LoVo (cell line): ENCODE measurements at regions not wholly inside any gene's neighbourhood (a gene's known extent, or its start where the extent isn't known, plus 50 kb on each side); places are given as distances from the start of the nearest gene placed in this dataset.
"Not testable (repeated sequence)": the region's sequence is repeated elsewhere in the genome, so short reads cannot be mapped to it uniquely, and the experiment has no call there.

Source experiments
- DNase-seq: peaks from one replicate; pipeline ENCODE4 v3.0.0-alpha.2; 2016; ENCODE audit warnings: low spot score

GRCh38 chr18:60062831-60063230 is 163.0 kb downstream of the PMAIP1 start:
- not testable (repeated sequence) for DNase-seq

DNA sequence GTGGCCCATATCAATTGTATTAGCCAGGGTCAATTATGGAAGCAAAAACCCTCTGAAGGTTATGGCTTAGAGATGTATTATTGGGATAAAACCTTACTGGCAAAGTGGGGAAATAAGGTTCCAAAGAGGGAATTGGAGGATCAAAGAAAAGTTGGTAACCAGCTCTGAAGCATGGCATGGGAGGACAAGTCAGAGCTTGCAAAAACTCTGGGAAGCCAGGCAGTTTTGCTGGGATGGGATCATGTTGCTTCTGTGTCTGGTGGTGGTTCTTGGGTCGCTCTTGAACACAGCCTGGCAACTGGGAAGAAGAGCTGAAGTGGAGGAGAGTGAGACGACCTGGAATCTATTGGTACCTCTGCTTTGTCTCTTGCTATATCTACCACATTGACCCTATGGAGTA is 162.6 kb downstream of the PMAIP1 start:
- no peak for DNase-seq

- no peak for DNase-seq
Observed at GRCh38 chr18:60060578-60060977, 160.8 kb downstream of the PMAIP1 start.

GRCh38 chr18:60060026-60060425 is 160.2 kb downstream of the PMAIP1 start:
- no peak for DNase-seq

GRCh38 chr18:60059216-60059615 is 159.4 kb downstream of the PMAIP1 start:
- no peak for DNase-seq

GRCh38 chr18:60053747-60054304 is 154.0 kb downstream of the PMAIP1 start:
- peak; percentile 92 for DNase-seq

GRCh38 chr18:60050821-60051220 is 151.0 kb downstream of the PMAIP1 start:
- no peak for DNase-seq

- no peak for DNase-seq
Observed at GRCh38 chr18:60049172-60049571, 149.4 kb downstream of the PMAIP1 start.

GRCh38 chr18:60047556-60047955 is 147.8 kb downstream of the PMAIP1 start:
- DNase-seq, result no peak

GRCh38 chr18:60044290-60045006 is 144.7 kb downstream of the PMAIP1 start:
- no peak for DNase-seq

DNA sequence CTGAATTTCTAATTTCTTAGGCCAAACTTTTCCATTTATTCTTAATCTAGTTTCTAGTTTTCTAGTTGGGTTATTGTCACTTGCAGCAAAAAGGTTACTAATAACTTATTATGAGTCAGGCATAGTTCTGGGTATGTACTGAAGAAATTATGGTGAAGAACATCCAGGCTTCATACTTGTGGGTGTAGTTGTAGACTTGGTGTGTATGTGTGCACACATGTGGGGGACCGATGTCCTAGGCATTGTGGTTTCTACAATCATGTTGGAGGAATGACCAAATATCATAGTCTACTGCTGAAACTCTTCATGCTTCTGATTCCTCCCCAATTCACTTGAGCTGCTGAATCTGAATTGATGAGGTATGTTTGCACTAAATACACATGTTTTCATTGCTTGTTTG is 141.2 kb downstream of the PMAIP1 start:
- DNase-seq, result no peak

DNA sequence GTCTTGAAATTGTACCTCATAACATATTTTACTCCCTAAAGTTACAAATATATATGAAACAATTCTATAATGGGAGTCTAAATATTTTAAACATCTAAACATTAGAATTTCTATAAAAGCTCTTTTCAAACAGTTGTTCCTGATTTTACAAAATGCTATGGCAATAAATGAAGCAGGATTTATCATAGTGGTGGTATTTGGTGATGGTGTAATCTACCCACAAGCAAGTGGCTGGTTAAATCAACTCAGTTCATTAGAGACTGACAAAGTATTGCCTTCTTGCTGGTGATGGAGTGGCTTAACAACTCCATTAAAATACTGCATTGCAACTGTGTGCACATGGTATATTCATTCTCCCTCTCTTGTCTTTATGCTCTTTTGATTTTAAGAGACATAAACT is 138.9 kb downstream of the PMAIP1 start:
- DNase-seq, result no peak

DNA sequence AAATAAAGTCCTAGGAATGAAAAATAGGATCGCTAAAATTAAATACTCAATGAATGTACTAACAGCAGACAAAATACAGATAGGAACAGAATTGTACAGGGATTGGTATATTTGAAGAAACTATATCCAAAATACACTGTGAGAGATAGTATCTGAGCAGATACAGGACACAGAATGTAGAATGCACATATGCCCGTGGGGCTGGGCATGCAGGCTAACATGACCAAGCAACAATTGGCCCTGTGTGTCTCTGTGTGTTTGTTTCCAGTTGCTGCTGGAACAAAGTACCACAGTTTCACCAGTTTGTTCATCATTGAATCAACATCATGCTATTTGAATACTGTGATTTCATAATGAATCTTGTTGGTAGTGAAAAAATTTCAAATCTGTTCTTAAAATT is 127.6 kb downstream of the PMAIP1 start:
- DNase-seq, result no peak

DNA sequence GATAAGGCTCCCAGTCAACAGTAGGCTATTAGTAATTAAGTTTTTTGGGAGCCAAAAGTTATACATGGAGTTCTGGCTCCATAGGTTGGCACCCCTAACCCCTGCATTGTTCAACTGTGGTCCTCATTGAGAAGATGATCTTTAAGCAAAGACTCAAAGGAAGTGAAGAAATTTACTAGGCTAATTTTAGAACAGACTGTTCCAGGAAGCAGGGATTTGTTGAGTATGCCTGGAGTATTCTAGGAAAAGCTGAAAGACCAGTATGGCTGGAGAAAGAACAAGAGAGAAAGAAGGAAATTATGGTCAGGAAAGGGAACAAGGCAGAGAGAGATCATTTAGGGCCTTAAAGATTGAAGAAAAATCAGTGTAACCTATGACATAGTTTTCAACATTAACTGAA is 125.1 kb downstream of the PMAIP1 start:
- DNase-seq, result no peak

DNA sequence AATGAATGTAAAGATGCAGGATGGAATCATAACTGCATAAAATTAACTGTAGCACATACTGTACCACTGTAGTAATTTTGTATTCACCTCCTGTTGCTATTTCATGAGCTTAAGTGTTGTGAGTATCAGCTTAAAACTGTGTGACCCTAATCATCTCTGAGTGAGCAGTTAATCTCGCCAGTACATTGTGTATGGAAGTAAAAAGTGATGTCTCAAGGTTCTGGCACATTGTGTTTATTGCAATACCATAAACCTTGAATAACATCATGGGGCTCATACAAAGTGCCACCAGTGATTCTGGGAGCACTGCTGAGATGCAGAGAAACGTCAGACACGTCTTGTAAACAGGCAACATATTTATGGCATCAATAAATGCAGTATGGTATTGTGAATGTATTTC is 124.5 kb downstream of the PMAIP1 start:
- DNase-seq, result no peak

DNA sequence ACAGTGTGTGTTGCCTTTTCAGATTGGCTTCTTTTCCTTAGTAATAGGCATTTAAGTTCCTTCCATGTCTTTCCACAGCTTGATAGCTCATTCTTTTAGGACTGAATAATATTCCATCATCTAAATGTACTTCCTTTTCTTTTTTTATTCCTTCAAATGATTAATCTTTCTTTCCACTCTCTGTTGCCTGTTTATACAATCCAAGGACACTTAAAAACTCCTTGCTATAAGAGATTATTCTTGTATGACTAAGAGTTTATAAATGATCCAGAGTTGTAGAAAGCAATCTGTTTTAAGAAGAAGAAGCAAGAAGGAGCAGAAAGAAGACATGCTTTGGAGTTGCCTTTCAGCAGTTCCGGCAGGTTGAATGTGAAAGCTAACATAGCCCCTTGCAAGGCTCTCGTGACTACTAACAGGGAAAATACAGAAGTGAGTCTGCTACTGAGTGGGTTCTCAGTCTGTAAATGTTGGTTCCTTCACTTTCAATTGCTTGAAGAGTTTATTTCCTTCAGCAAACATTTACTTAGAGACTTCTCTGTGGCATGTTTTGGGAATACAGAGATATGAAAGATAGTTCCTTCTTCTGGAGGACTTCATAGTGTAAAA is 123.0 kb downstream of the PMAIP1 start:
- DNase-seq, result no peak

DNA sequence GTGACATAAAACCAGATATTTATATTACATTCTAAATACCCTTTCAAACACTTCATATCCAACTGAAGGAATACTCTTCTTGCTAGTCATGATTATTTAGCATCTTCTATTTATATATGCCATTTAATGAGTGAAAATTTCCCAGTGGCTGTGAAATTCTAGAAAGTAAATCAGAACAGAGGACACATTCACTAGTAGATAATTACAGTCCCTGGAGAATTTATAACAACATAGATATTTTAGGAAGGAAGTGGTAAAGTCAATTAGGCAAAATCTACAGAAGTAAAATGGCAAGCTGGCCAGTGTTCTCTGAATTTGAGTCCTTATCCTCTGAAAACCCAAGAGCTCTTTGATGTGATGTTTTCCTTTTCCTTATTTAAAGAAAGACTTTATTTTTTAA is 121.8 kb downstream of the PMAIP1 start:
- DNase-seq, result no peak

- no peak for DNase-seq
Observed at GRCh38 chr18:60020107-60020925, 120.5 kb downstream of the PMAIP1 start.

DNA sequence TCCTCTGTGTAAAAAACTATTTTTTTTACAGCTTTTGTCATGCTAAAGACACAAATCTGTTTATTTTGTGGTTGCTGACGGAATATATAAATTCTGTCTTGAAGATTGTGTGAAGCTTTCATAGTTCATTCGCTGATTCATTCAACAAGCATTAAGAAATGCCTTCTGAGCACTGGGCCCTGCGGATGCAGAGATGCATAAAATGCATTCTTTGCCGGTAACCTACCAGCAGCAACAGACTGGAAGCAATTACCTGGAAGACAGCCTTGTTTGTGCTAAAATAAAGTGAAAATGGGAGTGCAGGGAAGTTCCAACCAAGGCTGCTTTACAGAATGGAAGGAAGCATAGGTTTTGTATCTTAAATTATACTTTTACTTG is 119.7 kb downstream of the PMAIP1 start:
- DNase-seq, result no peak

DNA sequence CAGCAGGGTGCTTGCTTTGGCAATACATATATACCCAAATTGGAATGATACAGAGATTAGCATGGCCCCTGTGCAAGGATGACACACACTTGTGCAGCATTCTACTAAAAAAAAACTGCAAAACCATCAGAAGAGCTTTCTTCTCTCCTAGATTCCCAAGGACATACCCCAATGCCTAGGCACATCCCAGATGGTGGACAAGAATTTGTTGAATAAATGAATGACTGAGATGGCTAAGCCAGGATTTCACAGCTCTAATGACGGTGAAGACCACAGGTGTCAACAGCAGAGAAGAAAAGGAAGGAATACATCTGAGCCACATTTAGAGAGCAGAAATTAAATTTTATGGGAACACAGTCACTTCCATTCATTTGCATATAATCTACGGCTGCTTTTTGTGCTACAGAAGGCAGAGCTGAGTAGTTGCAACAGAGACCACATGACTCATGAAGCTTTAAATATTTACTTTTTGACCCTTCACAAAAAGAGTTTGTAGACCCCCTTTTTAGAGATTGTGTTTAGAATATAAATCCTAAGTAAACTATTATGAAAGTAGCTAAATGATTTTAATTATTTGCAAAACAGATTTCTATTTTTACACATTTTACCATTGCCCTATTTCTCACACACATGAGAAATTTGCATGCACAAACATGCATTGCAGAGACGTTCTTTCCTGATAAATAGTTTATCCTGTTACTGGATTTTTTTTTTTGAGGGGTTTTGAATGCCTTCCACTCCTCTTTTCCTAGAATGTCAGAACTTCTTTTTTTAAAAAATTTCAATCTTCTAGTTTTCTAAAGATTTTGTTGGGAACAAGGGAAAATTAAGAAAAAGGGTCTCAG is 119.0 kb downstream of the PMAIP1 start:
- no peak for DNase-seq

- not testable (repeated sequence) for DNase-seq
Observed at GRCh38 chr18:60018134-60018533, 118.3 kb downstream of the PMAIP1 start.

GRCh38 chr18:60017371-60017770 is 117.6 kb downstream of the PMAIP1 start:
- DNase-seq, result no peak
